H54 (cell line): ENCODE measurements at regions not wholly inside any gene's neighbourhood (a gene's known extent, or its start where the extent isn't known, plus 50 kb on each side); places are given as distances from the start of the nearest gene placed in this dataset.

Source experiments
- DNase-seq: peaks from one replicate; pipeline ENCODE4 v3.0.0; 2011; ENCODE audit warnings: low spot score, mixed read lengths; ENCODE audit not compliant: insufficient read length
- FAIRE-seq: peaks from 3 replicates; lab custom pipeline; 2011; peaks lifted over from hg19 to GRCh38; lab: Jason Lieb, UNC
- POLR2A ChIP-seq: IDR thresholded peaks from 2 replicates; pipeline ENCODE4 v1.6.1; 2011; ENCODE audit warnings: low read depth, mild to moderate bottlenecking, low read length

GRCh38 chr15:46502667-46503066 is 867.8 kb downstream of the SQOR start:
- DNase-seq (no peak), FAIRE-seq (no peak)
- TF ChIP-seq POLR2A = no peak

- DNase-seq (no peak), FAIRE-seq (no peak)
- no peak for TF ChIP-seq POLR2A
Observed at GRCh38 chr15:46518381-46518780, 883.6 kb downstream of the SQOR start.

- FAIRE-seq = no peak
- no peak for DNase-seq
- no peak for TF ChIP-seq POLR2A
Observed at GRCh38 chr15:46523701-46524100, 888.9 kb downstream of the SQOR start.

- DNase-seq (no peak), FAIRE-seq (no peak)
- no peak for TF ChIP-seq POLR2A
Observed at GRCh38 chr15:46525984-46526725, 891.3 kb downstream of the SQOR start.

- TF ChIP-seq POLR2A = no peak
- DNase-seq (no peak), FAIRE-seq (no peak)
Observed at GRCh38 chr15:46526726-46527110, 891.9 kb downstream of the SQOR start.

GRCh38 chr15:46543626-46544025 is 908.8 kb downstream of the SQOR start:
- no peak for DNase-seq
- no peak for TF ChIP-seq POLR2A
- FAIRE-seq = no peak

- TF ChIP-seq POLR2A = no peak
- FAIRE-seq (no peak), DNase-seq (no peak)
Observed at GRCh38 chr15:46548989-46549388, 914.2 kb downstream of the SQOR start.

GRCh38 chr15:46552316-46552715 is 917.5 kb downstream of the SQOR start:
- no peak for TF ChIP-seq POLR2A
- FAIRE-seq (no peak), DNase-seq (no peak)

- no peak for TF ChIP-seq POLR2A
- DNase-seq = no peak
- no peak for FAIRE-seq
Observed at GRCh38 chr15:46555547-46555946, 920.7 kb downstream of the SQOR start.

- FAIRE-seq (no peak), DNase-seq (no peak)
- no peak for TF ChIP-seq POLR2A
Observed at GRCh38 chr15:46556010-46556409, 921.2 kb downstream of the SQOR start.

- FAIRE-seq (no peak), DNase-seq (no peak)
- TF ChIP-seq POLR2A = no peak
Observed at GRCh38 chr15:46556559-46557379, 921.9 kb downstream of the SQOR start.

- no peak for FAIRE-seq
- no peak for DNase-seq
- no peak for TF ChIP-seq POLR2A
Observed at GRCh38 chr15:46567968-46568367, 933.1 kb downstream of the SQOR start.

GRCh38 chr15:46569781-46570180 is 935.0 kb downstream of the SQOR start:
- no peak for DNase-seq
- no peak for FAIRE-seq
- TF ChIP-seq POLR2A = no peak

GRCh38 chr15:46576646-46577395 is 942.0 kb downstream of the SQOR start:
- FAIRE-seq (no peak), DNase-seq (no peak)
- TF ChIP-seq POLR2A = no peak
